ENCODE measurements at regions not wholly inside any gene's neighbourhood (a gene's known extent, or its start where the extent isn't known, plus 50 kb on each side); places are given as distances from the start of the nearest gene placed in this dataset.

DNA sequence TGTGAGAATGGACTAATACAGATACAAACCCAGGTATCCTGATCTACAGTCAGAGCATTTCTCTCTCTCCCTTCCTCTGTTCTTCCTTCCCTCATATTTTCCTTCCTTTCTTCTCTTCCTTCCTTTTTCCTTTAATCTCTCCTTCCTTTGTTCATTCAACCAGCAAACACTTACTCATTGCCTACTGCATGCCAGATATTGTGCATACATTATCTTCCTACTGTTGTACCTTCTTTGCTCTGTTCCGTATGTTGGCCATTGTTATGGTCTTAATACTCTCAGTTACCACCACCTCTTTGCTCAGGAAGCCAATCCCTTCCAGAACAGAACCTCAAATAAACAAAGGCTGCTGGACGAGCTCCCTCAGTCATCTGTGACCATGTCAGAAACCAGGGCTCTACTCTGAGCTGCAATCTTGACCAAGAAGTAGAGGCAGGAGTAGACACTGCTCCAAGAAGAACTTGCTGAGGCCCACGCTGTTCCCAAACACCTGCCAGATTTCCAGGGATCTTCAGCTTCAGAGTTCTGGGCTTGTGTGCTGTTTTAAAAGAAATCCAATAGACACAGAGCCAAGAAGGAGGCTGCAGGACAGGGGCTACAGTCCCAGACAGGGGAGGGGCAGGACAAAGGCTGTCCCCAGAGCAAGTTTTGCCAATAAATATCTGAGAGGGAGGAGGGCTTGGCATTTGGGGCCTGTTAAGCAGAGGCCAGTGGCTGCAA lies 526.7 kb upstream of the TBX3 start:
- H3K4me3 ChIP-seq (ENCODE audit: low read depth, low read length), result no peak overlapping the region
- DNase-seq (ENCODE audit: low read depth), result no peak
- TF ChIP-seq, protein P1, sequence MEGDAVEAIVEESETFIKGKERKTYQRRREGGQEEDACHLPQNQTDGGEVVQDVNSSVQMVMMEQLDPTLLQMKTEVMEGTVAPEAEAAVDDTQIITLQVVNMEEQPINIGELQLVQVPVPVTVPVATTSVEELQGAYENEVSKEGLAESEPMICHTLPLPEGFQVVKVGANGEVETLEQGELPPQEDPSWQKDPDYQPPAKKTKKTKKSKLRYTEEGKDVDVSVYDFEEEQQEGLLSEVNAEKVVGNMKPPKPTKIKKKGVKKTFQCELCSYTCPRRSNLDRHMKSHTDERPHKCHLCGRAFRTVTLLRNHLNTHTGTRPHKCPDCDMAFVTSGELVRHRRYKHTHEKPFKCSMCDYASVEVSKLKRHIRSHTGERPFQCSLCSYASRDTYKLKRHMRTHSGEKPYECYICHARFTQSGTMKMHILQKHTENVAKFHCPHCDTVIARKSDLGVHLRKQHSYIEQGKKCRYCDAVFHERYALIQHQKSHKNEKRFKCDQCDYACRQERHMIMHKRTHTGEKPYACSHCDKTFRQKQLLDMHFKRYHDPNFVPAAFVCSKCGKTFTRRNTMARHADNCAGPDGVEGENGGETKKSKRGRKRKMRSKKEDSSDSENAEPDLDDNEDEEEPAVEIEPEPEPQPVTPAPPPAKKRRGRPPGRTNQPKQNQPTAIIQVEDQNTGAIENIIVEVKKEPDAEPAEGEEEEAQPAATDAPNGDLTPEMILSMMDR (IDR thresholded peaks at IDR 0.05; ENCODE audit: control insufficient read depth, extremely low read depth, insufficient read depth), result no peak

DNA sequence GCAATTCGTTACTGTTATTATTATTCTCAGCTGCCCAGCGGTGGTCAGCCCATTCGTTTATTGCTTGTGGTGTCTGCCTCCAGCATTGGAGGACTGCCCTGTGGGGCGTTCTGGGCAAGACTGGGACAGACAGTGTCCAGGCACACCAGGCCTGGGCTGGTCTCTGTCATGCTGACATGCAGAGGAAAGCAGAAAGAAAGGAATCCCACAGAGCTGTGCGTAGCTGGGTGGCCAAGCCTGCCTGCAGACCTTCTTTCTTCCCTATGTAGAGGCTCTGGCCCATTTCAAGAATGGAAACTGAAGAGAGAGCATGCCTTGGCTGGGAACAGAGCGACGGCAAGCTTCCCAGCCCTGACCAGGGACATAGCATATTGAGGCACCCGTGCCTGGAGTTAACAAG lies 525.3 kb upstream of the TBX3 start:
- TF ChIP-seq, protein P1 (IDR thresholded peaks at IDR 0.05; ENCODE audit: control insufficient read depth, extremely low read depth, insufficient read depth), result no peak
- H3K4me3 ChIP-seq (ENCODE audit: low read depth, low read length), result no peak overlapping the region
- no peak for DNase-seq (ENCODE audit: low read depth)

DNA sequence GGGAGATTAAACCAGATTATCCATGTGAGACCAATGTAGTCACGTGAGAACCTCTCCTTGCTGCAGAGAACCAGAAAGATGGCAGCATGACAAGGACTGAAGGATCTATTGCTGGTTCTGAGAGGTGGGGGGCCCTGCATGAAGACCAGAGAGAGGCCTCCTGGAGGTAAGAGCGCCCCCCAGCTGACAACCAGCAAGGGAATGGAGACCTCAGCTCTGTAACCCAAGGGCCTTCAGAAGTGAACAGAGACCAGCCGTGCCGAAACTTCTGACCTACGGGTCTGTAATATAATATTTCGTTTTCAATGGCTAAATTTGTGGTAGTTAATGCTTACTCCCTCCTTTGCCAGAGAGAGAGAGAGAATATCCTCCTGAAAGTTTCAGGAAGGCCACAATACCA lies 524.1 kb upstream of the TBX3 start:
- DNase-seq (ENCODE audit: low read depth), result no peak
- H3K4me3 ChIP-seq (ENCODE audit: low read depth, low read length), result no peak overlapping the region
- TF ChIP-seq, protein P1 (IDR thresholded peaks at IDR 0.05; ENCODE audit: control insufficient read depth, extremely low read depth, insufficient read depth), result no peak

DNA sequence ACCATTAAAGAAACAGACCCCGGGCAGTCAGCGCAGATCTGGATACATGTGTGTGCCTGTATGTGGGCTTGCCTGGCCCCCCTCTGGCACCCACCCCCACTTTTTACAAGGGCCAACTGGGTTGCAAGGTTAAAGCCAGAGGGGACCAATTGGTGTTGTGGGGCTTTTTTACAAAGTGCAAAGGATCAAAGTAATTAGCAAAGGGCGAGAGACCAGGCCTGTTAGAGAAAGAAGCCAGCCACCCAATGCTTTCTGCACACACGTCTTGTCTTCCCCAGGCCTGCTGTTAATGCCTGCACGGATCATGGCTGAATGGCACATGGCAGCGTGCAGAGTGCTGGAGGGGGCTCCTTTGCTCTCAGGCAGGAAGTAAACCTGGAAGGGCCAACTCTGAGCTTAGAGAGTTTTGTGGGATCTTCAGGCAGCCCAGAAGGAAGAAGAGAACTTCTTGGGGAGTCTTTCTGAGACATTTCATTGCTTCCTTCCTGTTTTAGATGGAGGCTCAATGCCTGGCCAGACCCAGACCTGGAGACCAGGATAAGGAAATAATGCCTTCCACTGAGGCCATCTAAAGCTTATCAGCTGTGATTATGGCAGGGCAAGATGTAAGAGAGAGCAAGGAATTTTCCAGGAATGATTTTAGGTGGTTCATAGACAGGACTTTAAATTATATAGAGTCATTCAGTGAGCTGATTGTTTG lies 523.4 kb upstream of the TBX3 start:
- no peak for DNase-seq (ENCODE audit: low read depth)
- no peak overlapping the region for H3K4me3 ChIP-seq (ENCODE audit: low read depth, low read length)
- TF ChIP-seq, protein P1 (IDR thresholded peaks at IDR 0.05; ENCODE audit: control insufficient read depth, extremely low read depth, insufficient read depth), result no peak

DNA sequence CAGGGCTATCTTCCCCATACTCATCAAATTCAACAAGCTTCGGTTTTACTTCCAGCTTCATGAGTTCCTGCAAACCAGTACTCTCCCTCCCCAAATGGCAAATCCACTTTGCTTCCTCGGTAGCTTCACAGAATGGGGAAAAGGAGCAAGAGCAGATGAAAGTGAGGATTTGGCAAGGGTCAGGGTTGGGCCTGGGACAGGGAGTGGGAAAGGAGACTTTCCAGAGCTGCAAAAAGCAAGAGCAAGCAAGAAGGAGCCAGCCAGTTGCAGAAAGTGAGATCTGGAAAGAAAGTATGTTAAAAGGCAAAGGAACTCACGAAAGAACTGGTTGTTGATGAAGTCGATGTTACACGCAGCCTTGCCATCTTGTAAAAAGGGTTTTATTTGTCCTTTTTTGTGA lies 522.8 kb upstream of the TBX3 start:
- no peak for DNase-seq (ENCODE audit: low read depth)
- H3K4me3 ChIP-seq (ENCODE audit: low read depth, low read length), result no peak overlapping the region
- TF ChIP-seq, protein P1 (IDR thresholded peaks at IDR 0.05; ENCODE audit: control insufficient read depth, extremely low read depth, insufficient read depth), result no peak

DNA sequence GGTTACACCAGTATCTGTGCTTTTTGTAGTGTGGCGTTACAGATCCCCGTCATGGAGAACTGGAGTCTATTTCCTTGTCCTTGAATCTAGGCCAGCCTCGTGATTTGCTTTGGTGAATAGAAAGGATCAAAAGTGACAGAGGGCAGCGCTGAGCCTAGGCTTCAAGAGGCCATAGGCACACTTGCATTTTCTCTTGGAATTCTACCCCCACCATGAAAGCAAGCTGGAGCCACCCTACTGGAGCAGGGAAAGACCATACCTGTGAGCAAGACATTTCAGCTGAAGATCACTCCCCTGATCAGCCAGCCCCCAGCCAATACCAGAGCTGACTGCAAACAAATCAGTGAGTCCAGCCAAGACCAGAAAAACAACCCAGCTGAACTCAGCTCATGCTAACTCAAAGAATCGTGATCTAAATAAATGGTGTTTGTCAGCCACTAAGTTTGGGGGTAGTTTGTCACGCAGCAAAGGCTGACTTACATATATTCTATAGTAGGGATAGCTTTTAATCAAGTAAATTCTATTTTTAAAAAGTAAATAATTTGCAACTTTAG lies 521.9 kb upstream of the TBX3 start:
- no peak overlapping the region for H3K4me3 ChIP-seq (ENCODE audit: low read depth, low read length)
- TF ChIP-seq, protein P1 (IDR thresholded peaks at IDR 0.05; ENCODE audit: control insufficient read depth, extremely low read depth, insufficient read depth), result no peak
- no peak for DNase-seq (ENCODE audit: low read depth)
